Lower leg skin (tissue), 4 donors: ENCODE measurements at regions not wholly inside any gene's neighbourhood (a gene's known extent, or its start where the extent isn't known, plus 50 kb on each side); places are given as distances from the start of the nearest gene placed in this dataset.

Experiments used
- DNase-seq, 2 donors: peaks; one replicate each; pipeline ENCODE4 v3.0.0-alpha.2; 2019; ENCODE audit warnings: low spot score in 2 of 2
- H3K4me3 ChIP-seq: fragments of 200-600 bp; sonication (generic); 2 replicates; pipeline ENCODE4 v1.5.1; 2017; ENCODE audit warnings: mild to moderate bottlenecking, low read depth; ENCODE audit not compliant: poor library complexity, severe bottlenecking
- CTCF ChIP-seq, 3 donors: fragments of 450-650 bp; IDR thresholded peaks; one replicate each; pipeline ENCODE4 v1.5.1; 2016; ENCODE audit warnings: antibody characterized with exemption in 3 of 3, mild to moderate bottlenecking in 3 of 3, moderate library complexity in 2 of 3
- POLR2A ChIP-seq, 2 donors: fragments of 450-650 bp; IDR thresholded peaks; one replicate each; pipeline ENCODE4 v1.6.1; 2016 to 2017; ENCODE audit warnings: antibody characterized with exemption in 2 of 2, mild to moderate bottlenecking in 1 of 2, moderate library complexity in 1 of 2
- WGBS, 2 donors: methylation state at CpG; one replicate each; pipeline ENCODE4 v1.1.5; 2018; 5-methylcytosine and 5-hydroxymethylcytosine counted together
- intact Hi-C: fragments of 100-400 bp; cut with DNase I; formaldehyde crosslinking; loops from one replicate; pipeline ENCODE4 v1.15.0; 2023; ENCODE audit warnings: low total_unique reads

- intact Hi-C loops: no loop called here
- H3K4me3 ChIP-seq: no peak overlapping the region
- 76 to 83% methylated on average over 3 of the region's 3 CpGs for WGBS, 2 donors
- no peak for DNase-seq
- no peak for TF ChIP-seq CTCF (IDR thresholded peaks at IDR 0.05)
- no peak for TF ChIP-seq POLR2A (IDR thresholded peaks at IDR 0.05)
These were observed 137.0 kb upstream of the KRAS start for GRCh38 chr12:25387732-25388050.

- WGBS, 2 donors: 2% methylated on average over 22 of the region's 22 CpGs
- peak overlapping the region; percentile 47 for H3K4me3 ChIP-seq
- intact Hi-C loops: no loop called here
- DNase-seq: peak; percentile 91 to 97
- TF ChIP-seq POLR2A (IDR thresholded peaks at IDR 0.05): no peak
- TF ChIP-seq CTCF (IDR thresholded peaks at IDR 0.05): peak in 1 of 3 donors; percentile 76
These were observed 136.4 kb upstream of the KRAS start for GRCh38 chr12:25386831-25387731.

- H3K4me3 ChIP-seq: peak overlapping the region; percentile 75
- 22 to 24% methylated on average over 14 of the region's 14 CpGs for WGBS, 2 donors
- TF ChIP-seq CTCF (IDR thresholded peaks at IDR 0.05) (no peak), POLR2A (IDR thresholded peaks at IDR 0.05) (no peak)
- intact Hi-C loops: no loop called here
- no peak for DNase-seq
These were observed 134.1 kb upstream of the KRAS start for GRCh38 chr12:25384893-25385248.

- no peak overlapping the region for H3K4me3 ChIP-seq
- intact Hi-C loops: no loop called here
- TF ChIP-seq POLR2A (IDR thresholded peaks at IDR 0.05) (no peak), CTCF (IDR thresholded peaks at IDR 0.05) (no peak)
- WGBS, 2 donors: 91 to 95% methylated on average over 17 to 18 of the region's 18 CpGs
- DNase-seq: peak in 1 of 2 donors; percentile 74
These were observed 133.5 kb upstream of the KRAS start for GRCh38 chr12:25384038-25384892.

GRCh38 chr12:25382311-25383106 is 131.8 kb upstream of the KRAS start:
- H3K4me3 ChIP-seq: no peak overlapping the region
- TF ChIP-seq POLR2A (IDR thresholded peaks at IDR 0.05) (no peak), CTCF (IDR thresholded peaks at IDR 0.05) (no peak)
- intact Hi-C loops: no loop called here
- 59 to 65% methylated on average over 7 of the region's 7 CpGs for WGBS, 2 donors
- DNase-seq: peak in 1 of 2 donors; percentile 75
